C4-2B (cell line): ENCODE measurements at regions not wholly inside any gene's neighbourhood (a gene's known extent, or its start where the extent isn't known, plus 50 kb on each side); places are given as distances from the start of the nearest gene placed in this dataset.

Experiments used
- ZFX ChIP-seq: fragments of 450-650 bp; IDR thresholded peaks from 2 replicates; pipeline ENCODE4 v1.6.1; 2017
- TF ChIP-seq, protein P1 (sequence below): fragments of 450-650 bp; conservative IDR thresholded peaks from 2 replicates; pipeline ENCODE4 v1.5.1; 2017; ENCODE audit warnings: mild to moderate bottlenecking

DNA sequence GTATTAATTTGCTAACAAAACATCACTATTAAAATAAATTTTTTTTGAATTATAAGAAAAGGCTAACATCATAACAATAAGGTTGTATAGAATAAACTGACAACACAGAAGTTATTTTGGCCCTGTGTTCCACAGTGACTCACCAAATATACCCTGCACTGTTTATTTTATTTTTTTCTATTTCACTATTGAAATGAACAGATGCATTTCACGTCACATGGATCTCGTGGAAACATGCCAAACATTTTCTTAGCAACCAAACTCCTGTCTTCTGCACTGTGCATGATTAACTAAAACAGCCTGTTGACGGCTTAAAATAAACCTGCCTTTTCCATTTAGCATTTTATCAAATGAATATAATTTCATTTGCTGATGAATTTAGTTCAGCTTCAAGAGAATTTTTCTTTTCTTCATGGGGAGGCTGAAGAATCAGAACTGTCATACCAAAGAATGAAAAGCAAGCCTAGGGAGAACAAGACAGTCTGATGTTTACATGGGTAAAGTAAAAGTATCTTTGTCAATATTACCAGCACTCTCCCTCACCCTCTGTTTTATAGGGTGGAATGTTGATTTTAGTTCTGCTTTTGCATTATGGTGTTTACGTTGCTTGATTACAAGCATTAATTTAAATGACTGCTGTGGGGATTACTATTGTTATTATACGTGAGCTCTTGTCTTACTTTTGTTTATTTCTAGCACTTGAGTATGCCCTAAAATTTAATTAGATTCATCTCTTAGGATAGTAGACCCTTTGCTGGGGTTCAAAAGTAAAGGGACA, 115.3 kb downstream of the LCA5 start:
- TF ChIP-seq, protein P1, sequence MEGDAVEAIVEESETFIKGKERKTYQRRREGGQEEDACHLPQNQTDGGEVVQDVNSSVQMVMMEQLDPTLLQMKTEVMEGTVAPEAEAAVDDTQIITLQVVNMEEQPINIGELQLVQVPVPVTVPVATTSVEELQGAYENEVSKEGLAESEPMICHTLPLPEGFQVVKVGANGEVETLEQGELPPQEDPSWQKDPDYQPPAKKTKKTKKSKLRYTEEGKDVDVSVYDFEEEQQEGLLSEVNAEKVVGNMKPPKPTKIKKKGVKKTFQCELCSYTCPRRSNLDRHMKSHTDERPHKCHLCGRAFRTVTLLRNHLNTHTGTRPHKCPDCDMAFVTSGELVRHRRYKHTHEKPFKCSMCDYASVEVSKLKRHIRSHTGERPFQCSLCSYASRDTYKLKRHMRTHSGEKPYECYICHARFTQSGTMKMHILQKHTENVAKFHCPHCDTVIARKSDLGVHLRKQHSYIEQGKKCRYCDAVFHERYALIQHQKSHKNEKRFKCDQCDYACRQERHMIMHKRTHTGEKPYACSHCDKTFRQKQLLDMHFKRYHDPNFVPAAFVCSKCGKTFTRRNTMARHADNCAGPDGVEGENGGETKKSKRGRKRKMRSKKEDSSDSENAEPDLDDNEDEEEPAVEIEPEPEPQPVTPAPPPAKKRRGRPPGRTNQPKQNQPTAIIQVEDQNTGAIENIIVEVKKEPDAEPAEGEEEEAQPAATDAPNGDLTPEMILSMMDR: no peak
- TF ChIP-seq ZFX: no peak
